ENCODE measurements at regions not wholly inside any gene's neighbourhood (a gene's known extent, or its start where the extent isn't known, plus 50 kb on each side); places are given as distances from the start of the nearest gene placed in this dataset.

DNA sequence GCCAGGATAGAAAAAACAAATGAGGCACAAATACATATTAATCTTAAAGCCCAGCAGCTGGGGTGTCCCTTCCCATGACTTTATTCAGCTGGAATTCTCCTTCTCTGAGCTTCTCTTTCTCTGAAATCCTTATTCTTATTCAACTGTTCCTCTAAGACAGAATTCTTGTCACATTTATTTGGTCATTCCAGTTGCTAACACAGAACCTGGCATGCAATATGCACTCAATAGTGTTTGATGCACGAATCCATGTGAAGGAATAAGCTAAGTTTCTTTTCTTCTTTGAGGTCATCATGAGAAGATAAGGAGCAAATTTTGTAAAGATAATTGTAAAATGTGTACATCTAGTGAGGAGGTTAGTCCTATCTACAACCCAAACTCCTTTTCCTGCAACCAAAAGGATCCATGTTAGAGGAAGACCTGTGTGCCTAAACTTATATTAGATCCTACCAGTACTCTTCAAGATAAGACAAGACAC, 154.2 kb upstream of the KCNMB2 start:
- TF ChIP-seq, protein P1, sequence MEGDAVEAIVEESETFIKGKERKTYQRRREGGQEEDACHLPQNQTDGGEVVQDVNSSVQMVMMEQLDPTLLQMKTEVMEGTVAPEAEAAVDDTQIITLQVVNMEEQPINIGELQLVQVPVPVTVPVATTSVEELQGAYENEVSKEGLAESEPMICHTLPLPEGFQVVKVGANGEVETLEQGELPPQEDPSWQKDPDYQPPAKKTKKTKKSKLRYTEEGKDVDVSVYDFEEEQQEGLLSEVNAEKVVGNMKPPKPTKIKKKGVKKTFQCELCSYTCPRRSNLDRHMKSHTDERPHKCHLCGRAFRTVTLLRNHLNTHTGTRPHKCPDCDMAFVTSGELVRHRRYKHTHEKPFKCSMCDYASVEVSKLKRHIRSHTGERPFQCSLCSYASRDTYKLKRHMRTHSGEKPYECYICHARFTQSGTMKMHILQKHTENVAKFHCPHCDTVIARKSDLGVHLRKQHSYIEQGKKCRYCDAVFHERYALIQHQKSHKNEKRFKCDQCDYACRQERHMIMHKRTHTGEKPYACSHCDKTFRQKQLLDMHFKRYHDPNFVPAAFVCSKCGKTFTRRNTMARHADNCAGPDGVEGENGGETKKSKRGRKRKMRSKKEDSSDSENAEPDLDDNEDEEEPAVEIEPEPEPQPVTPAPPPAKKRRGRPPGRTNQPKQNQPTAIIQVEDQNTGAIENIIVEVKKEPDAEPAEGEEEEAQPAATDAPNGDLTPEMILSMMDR (IDR thresholded peaks at IDR 0.05): no peak
- TF ChIP-seq POLR2AphosphoS5 (IDR thresholded peaks at IDR 0.05) (no peak), POLR2A (IDR thresholded peaks at IDR 0.05; ENCODE audit: low read depth) (no peak)
